Ovary (tissue), 7 donors: ENCODE measurements at regions not wholly inside any gene's neighbourhood (a gene's known extent, or its start where the extent isn't known, plus 50 kb on each side); places are given as distances from the start of the nearest gene placed in this dataset.

ENCODE experiments used
- DNase-seq, 5 donors: peaks; one replicate each; pipeline ENCODE4 v3.0.0-alpha.2; 2019 to 2020
- H3K27ac ChIP-seq, 2 donors: fragments of 200-600 bp; one replicate each; pipeline versions ENCODE4 v1.5.1 to v1.8.0; 2019 to 2022
- H3K27me3 ChIP-seq: fragments of 200-600 bp; one replicate; pipeline ENCODE4 v1.8.0; 2022
- H3K36me3 ChIP-seq: fragments of 200-600 bp; sonication (generic); one replicate; pipeline ENCODE4 v1.5.1; 2019
- H3K4me1 ChIP-seq: one replicate; pipeline ENCODE4 v1.8.1; 2013; ENCODE audit warnings: mild to moderate bottlenecking, moderate library complexity; ENCODE audit not compliant: insufficient read depth
- H3K4me3 ChIP-seq: fragments of 200-600 bp; sonication (generic); one replicate; pipeline ENCODE4 v1.5.1; 2017
- H3K9me3 ChIP-seq, 2 donors: fragments of 200-600 bp in 1 of 2; sonication (generic) in 1 of 2; one replicate each; pipeline versions ENCODE4 v1.5.1 to v1.8.1; 2013 to 2019; ENCODE audit warnings: mild to moderate bottlenecking in 1 of 2, moderate library complexity in 1 of 2
- EP300 ChIP-seq: sonication (generic); formaldehyde crosslinking; IDR thresholded peaks from one replicate; pipeline ENCODE4 v1.6.1; 2017; ENCODE audit warnings: antibody characterized with exemption
- POLR2A ChIP-seq: fragments of 450-650 bp; IDR thresholded peaks from one replicate; pipeline ENCODE4 v1.6.1; 2017; ENCODE audit warnings: antibody characterized with exemption, mild to moderate bottlenecking, moderate library complexity
- WGBS, 3 donors: extraction: QIAGEN DNeasy Blood & Tissue Kit in 1 of 3; methylation state at CpG; one replicate each; pipeline versions ENCODE4 v1.1.5 to v1.1.7; 2013 to 2017; 5-methylcytosine and 5-hydroxymethylcytosine counted together
- intact Hi-C, 4 donors: fragments of 100-400 bp; cut with DNase I; formaldehyde crosslinking; loops; one replicate each; pipeline versions ENCODE4 v1.11.0 to v1.15.1; 2022 to 2023
- TF ChIP-seq, protein P1 (sequence below), 3 donors: fragments of 450-650 bp in 2 of 3; fragments of 200-600 bp in 1 of 3; IDR thresholded peaks; one replicate each; pipeline versions ENCODE4 v1.5.1 to v1.8.0; 2016 to 2022; ENCODE audit warnings: antibody characterized with exemption in 3 of 3, mild to moderate bottlenecking in 1 of 3
- donor health status: DM: no; HTN: no; CAD: no; lungs with moderate emphysema.
- donor health status: DM: no; HTN: no; CAD: no.
- donor health status: Bipolar disorder and iron deficiency.
- donor health status: DM: no; HTN: no; CAD: no.
- donor health status: DM: yes; HTN: yes; CAD: no.

DNA sequence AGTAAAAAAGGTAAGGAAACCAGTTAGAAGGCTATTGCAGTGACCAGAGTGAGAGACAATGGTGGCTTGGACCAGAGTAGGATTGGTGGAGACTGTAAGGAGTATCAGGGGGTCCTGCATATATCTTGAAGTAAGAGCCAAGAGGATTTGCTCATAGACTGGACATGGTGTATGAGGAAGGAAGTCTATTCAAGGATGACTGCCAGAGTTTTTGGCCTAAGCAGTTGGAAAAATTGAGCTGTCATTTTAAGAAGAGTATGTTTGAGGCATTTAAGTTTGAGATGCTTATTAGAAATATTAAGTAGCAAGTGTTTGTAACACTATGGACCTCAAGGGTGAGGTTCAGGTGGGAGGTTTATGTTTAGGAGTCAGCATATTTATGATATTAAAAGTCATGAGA, 596.6 kb downstream of the METTL15 start:
- Histone ChIP-seq H3K27me3 (no peaks in the 10 kb centered on the region), H3K9me3 (no peaks in the 10 kb centered on the region), H3K27ac (no peak overlapping the region), H3K4me1 (no peaks in the 10 kb centered on the region), H3K36me3 (no peaks in the 10 kb centered on the region), H3K4me3 (no peak overlapping the region)
- TF ChIP-seq, protein P1, sequence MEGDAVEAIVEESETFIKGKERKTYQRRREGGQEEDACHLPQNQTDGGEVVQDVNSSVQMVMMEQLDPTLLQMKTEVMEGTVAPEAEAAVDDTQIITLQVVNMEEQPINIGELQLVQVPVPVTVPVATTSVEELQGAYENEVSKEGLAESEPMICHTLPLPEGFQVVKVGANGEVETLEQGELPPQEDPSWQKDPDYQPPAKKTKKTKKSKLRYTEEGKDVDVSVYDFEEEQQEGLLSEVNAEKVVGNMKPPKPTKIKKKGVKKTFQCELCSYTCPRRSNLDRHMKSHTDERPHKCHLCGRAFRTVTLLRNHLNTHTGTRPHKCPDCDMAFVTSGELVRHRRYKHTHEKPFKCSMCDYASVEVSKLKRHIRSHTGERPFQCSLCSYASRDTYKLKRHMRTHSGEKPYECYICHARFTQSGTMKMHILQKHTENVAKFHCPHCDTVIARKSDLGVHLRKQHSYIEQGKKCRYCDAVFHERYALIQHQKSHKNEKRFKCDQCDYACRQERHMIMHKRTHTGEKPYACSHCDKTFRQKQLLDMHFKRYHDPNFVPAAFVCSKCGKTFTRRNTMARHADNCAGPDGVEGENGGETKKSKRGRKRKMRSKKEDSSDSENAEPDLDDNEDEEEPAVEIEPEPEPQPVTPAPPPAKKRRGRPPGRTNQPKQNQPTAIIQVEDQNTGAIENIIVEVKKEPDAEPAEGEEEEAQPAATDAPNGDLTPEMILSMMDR (IDR thresholded peaks at IDR 0.05), result no peak
- TF ChIP-seq POLR2A (no peak), EP300 (no peak)
- intact Hi-C loops, result no loop called here
- no peak for DNase-seq

DNA sequence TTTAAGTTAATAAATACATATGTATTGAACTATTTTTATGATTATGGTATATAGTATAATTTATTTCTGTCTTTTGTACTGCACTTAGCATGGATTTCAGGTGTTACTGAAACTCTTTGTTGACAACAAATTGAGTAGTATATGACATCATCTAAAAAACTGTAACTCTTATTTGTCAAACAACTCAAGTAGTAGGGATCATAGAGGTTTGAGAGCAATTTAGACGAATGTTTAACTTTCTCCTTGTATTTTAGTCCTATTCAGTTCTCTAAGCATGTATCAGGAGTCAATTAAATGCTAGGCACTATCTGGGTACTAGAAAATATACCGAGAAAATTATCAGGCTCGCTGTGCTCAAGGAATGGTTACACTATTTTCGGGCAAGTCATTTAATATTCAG, 595.2 kb downstream of the METTL15 start:
- no peak for DNase-seq
- WGBS, 3 donors, result 91 to 92% (median 91%) methylated on average over 4 of the region's 4 CpGs
- no peak overlapping the region for H3K4me3 ChIP-seq
- H3K27me3 ChIP-seq, result no peaks in the 10 kb centered on the region
- H3K27ac ChIP-seq, result no peak overlapping the region
- no peaks in the 10 kb centered on the region for H3K9me3 ChIP-seq
- H3K36me3 ChIP-seq, result no peaks in the 10 kb centered on the region
- intact Hi-C loops, result no loop called here
- H3K4me1 ChIP-seq, result no peaks in the 10 kb centered on the region
- TF ChIP-seq EP300, result no peak

DNA sequence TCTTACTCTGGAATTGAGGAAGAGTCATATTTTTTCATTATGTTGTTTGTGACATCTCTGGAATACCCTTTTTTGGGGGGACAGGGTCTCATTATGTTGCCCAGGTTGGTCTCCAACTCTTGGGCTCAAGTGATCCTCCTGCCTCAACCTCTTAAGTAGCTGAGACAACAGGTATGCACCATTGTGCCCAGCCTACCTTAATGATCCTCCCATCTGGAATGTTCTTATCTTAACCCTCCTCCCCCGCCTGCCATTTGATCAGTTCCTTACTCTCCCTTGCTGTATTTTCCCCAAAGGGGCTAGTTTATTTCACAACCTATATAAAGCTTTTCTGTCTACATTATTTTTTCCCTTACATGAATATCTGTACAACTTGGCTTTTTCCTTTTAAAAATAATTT, 594.7 kb downstream of the METTL15 start:
- H3K36me3 ChIP-seq, result no peaks in the 10 kb centered on the region
- no peak for DNase-seq
- H3K4me1 ChIP-seq, result no peaks in the 10 kb centered on the region
- no peaks in the 10 kb centered on the region for H3K27me3 ChIP-seq
- intact Hi-C loops, result no loop called here
- H3K9me3 ChIP-seq, result no peaks in the 10 kb centered on the region
- TF ChIP-seq, protein P1 (IDR thresholded peaks at IDR 0.05), result no peak
- TF ChIP-seq EP300, result no peak
- TF ChIP-seq POLR2A, result no peak
- no peak overlapping the region for H3K4me3 ChIP-seq
- 78 to 89% (median 89%) methylated on average over 1 of the region's 1 CpG for WGBS, 3 donors
- H3K27ac ChIP-seq, result no peak overlapping the region

DNA sequence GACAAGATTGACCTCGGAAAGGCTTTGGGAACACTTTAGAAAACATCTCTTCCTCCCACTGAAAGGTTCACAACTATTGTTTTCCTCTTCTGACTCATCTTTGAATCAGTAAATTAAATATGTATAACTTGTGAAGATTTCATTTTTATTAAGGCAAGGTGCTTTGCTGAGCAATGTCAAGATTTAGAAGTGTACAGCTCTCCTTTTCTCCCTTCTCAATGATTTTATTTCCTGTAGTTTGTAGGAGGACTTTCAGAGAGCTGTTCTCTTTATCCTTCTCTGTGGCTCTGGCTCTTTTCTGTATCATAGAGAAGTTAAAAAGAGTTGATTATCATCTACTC, 594.2 kb downstream of the METTL15 start:
- no peak overlapping the region for H3K27ac ChIP-seq
- H3K27me3 ChIP-seq, result no peaks in the 10 kb centered on the region
- no peak for DNase-seq
- no peak overlapping the region for H3K4me3 ChIP-seq
- H3K36me3 ChIP-seq, result no peaks in the 10 kb centered on the region
- WGBS, 3 donors, result 84 to 90% (median 89%) methylated on average over 1 of the region's 1 CpG
- intact Hi-C loops, result no loop called here
- no peaks in the 10 kb centered on the region for H3K4me1 ChIP-seq
- TF ChIP-seq, protein P1 (IDR thresholded peaks at IDR 0.05), result no peak
- TF ChIP-seq EP300 (no peak), POLR2A (no peak)
- H3K9me3 ChIP-seq, result no peaks in the 10 kb centered on the region

DNA sequence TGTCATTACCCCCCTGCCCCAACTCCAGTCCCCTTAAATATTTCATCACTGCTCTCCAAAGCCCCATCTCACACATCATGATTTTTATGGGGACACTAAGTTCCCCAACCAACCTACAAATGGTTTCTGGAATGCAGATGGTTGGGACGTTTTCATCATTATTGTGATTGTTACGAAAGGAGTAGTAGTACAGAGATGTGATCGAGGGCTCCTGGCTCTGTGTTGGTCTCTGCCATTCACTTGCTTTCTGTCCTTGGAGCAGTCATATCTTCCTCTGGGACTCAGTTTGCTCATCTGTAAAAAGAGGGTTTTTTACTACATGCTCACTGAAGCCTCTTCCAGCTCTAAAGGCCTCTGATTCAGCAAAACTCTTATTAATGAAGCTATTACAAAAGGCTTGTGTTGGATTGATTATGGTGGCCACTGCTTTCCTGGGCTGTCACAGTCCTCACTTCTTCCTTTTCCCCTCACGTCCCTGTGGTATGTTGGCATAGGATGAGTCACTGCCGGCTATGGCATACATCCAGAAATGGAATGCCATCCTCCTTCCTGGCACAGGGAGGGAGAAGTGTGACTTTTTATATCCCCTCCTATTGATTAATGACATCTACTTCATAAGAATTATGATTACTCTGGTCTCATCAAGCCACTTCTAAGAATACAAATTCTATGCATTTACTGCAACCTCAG, 593.7 kb downstream of the METTL15 start:
- H3K36me3 ChIP-seq, result no peaks in the 10 kb centered on the region
- intact Hi-C loops, result no loop called here
- H3K4me1 ChIP-seq, result no peaks in the 10 kb centered on the region
- H3K27ac ChIP-seq, result no peak overlapping the region
- 87 to 92% (median 90%) methylated on average over 5 of the region's 5 CpGs for WGBS, 3 donors
- no peak for TF ChIP-seq EP300
- TF ChIP-seq, protein P1 (IDR thresholded peaks at IDR 0.05), result no peak
- no peak for TF ChIP-seq POLR2A
- no peak overlapping the region for H3K4me3 ChIP-seq
- H3K27me3 ChIP-seq, result no peaks in the 10 kb centered on the region
- H3K9me3 ChIP-seq, result no peaks in the 10 kb centered on the region
- no peak for DNase-seq
